ENCODE measurements at regions not wholly inside any gene's neighbourhood (a gene's known extent, or its start where the extent isn't known, plus 50 kb on each side); places are given as distances from the start of the nearest gene placed in this dataset.
"Not testable (repeated sequence)": the region's sequence is repeated elsewhere in the genome, so short reads cannot be mapped to it uniquely, and the experiment has no call there.

GRCh38 chr13:21261487-21262216 lies 85.2 kb downstream of the MRPL57 start:
- DNase-seq (ENCODE audit: low spot score); H2AK5ac ChIP-seq (ENCODE audit: low read depth, low read length); H2BK5ac ChIP-seq (ENCODE audit: low read length); H3K4me1 ChIP-seq (ENCODE audit: control insufficient read depth in 2 of 2, insufficient read depth in 1 of 2, low read depth in 1 of 2, low read length in 2 of 2); H2BK12ac ChIP-seq (ENCODE audit: low read length); H3K36me3 ChIP-seq (replicated peaks in 1 of 2; ENCODE audit: control insufficient read depth in 2 of 2, insufficient read depth in 2 of 2, low read length in 2 of 2); H2AFZ ChIP-seq (ENCODE audit: low read length); H3K4ac ChIP-seq (ENCODE audit: low read length); H3K4me3 ChIP-seq (ENCODE audit: low read length in 2 of 2); H3K9me3 ChIP-seq (replicated peaks in 1 of 2; ENCODE audit: control insufficient read depth in 2 of 2, insufficient read depth in 1 of 2, low read depth in 1 of 2, low read length in 2 of 2); H3K18ac ChIP-seq (ENCODE audit: low read length); H3K27ac ChIP-seq (replicated peaks; ENCODE audit: low read length); H4K8ac ChIP-seq (ENCODE audit: low read depth, low read length); H3K23ac ChIP-seq (ENCODE audit: low read depth, low read length, poor library complexity); H3K79me1 ChIP-seq (ENCODE audit: low read depth, low read length); H2BK120ac ChIP-seq (ENCODE audit: low read depth, low read length); H3K4me2 ChIP-seq (ENCODE audit: insufficient read depth, low read length, poor library complexity, severe bottlenecking); H3K14ac ChIP-seq (ENCODE audit: low read length); H2BK15ac ChIP-seq (ENCODE audit: low read length); H3K27me3 ChIP-seq (ENCODE audit: control insufficient read depth in 3 of 3, insufficient read depth in 3 of 3, low read depth in 1 of 3, low read length in 3 of 3); H4K91ac ChIP-seq (ENCODE audit: low read depth, low read length, poor library complexity); H3K9ac ChIP-seq (ENCODE audit: low read depth, low read length, poor library complexity): not testable (repeated sequence)
- no CpG with 5 or more reads among the region's 9 CpGs for WGBS, 2 donors (ENCODE audit: extremely low coverage in 2 of 2, insufficient read length in 2 of 2, insufficient replicate concordance in 1 of 2)

GRCh38 chr13:21263909-21264308 lies 87.5 kb downstream of the MRPL57 start:
- WGBS, 2 donors (ENCODE audit: extremely low coverage in 2 of 2, insufficient read length in 2 of 2, insufficient replicate concordance in 1 of 2): no CpG with 5 or more reads among the region's 4 CpGs
- H2BK15ac ChIP-seq (ENCODE audit: low read length); H3K4me3 ChIP-seq (ENCODE audit: low read length in 2 of 2); H4K91ac ChIP-seq (ENCODE audit: low read depth, low read length, poor library complexity); DNase-seq (ENCODE audit: low spot score); H3K9me3 ChIP-seq (replicated peaks in 1 of 2; ENCODE audit: control insufficient read depth in 2 of 2, insufficient read depth in 1 of 2, low read depth in 1 of 2, low read length in 2 of 2); H2AFZ ChIP-seq (ENCODE audit: low read length); H3K79me1 ChIP-seq (ENCODE audit: low read depth, low read length); H2BK12ac ChIP-seq (ENCODE audit: low read length); H3K4me2 ChIP-seq (ENCODE audit: insufficient read depth, low read length, poor library complexity, severe bottlenecking); H3K18ac ChIP-seq (ENCODE audit: low read length); H3K4me1 ChIP-seq (ENCODE audit: control insufficient read depth in 2 of 2, insufficient read depth in 1 of 2, low read depth in 1 of 2, low read length in 2 of 2); H3K14ac ChIP-seq (ENCODE audit: low read length); H3K36me3 ChIP-seq (replicated peaks in 1 of 2; ENCODE audit: control insufficient read depth in 2 of 2, insufficient read depth in 2 of 2, low read length in 2 of 2); H3K4ac ChIP-seq (ENCODE audit: low read length); H3K9ac ChIP-seq (ENCODE audit: low read depth, low read length, poor library complexity); H3K27ac ChIP-seq (replicated peaks; ENCODE audit: low read length); H2BK5ac ChIP-seq (ENCODE audit: low read length); H4K8ac ChIP-seq (ENCODE audit: low read depth, low read length); H2AK5ac ChIP-seq (ENCODE audit: low read depth, low read length); H3K23ac ChIP-seq (ENCODE audit: low read depth, low read length, poor library complexity); H2BK120ac ChIP-seq (ENCODE audit: low read depth, low read length); H3K27me3 ChIP-seq (ENCODE audit: control insufficient read depth in 3 of 3, insufficient read depth in 3 of 3, low read depth in 1 of 3, low read length in 3 of 3): not testable (repeated sequence)

GRCh38 chr13:21268485-21268884 lies 92.0 kb downstream of the MRPL57 start:
- not testable (repeated sequence) for DNase-seq (ENCODE audit: low spot score); H3K14ac ChIP-seq (ENCODE audit: low read length)
- WGBS, 2 donors (ENCODE audit: extremely low coverage in 2 of 2, insufficient read length in 2 of 2, insufficient replicate concordance in 1 of 2): 100% methylated on average over 1 of the region's 1 CpG; no CpG with 5 or more reads in 1 of the 2 donors

GRCh38 chr13:21272439-21272838 lies 96.0 kb downstream of the MRPL57 start:
- H3K27me3 ChIP-seq (ENCODE audit: control insufficient read depth in 3 of 3, insufficient read depth in 3 of 3, low read depth in 1 of 3, low read length in 3 of 3); H3K18ac ChIP-seq (ENCODE audit: low read length); H4K91ac ChIP-seq (ENCODE audit: low read depth, low read length, poor library complexity); H3K23ac ChIP-seq (ENCODE audit: low read depth, low read length, poor library complexity); H2BK15ac ChIP-seq (ENCODE audit: low read length); H2AFZ ChIP-seq (ENCODE audit: low read length); H2BK5ac ChIP-seq (ENCODE audit: low read length); H3K14ac ChIP-seq (ENCODE audit: low read length); H4K8ac ChIP-seq (ENCODE audit: low read depth, low read length); H3K4ac ChIP-seq (ENCODE audit: low read length); H3K79me1 ChIP-seq (ENCODE audit: low read depth, low read length); H3K4me1 ChIP-seq (ENCODE audit: control insufficient read depth in 2 of 2, insufficient read depth in 1 of 2, low read depth in 1 of 2, low read length in 2 of 2); H3K4me2 ChIP-seq (ENCODE audit: insufficient read depth, low read length, poor library complexity, severe bottlenecking); H2BK12ac ChIP-seq (ENCODE audit: low read length); H3K4me3 ChIP-seq (ENCODE audit: low read length in 2 of 2); H2BK120ac ChIP-seq (ENCODE audit: low read depth, low read length); H3K9me3 ChIP-seq (replicated peaks in 1 of 2; ENCODE audit: control insufficient read depth in 2 of 2, insufficient read depth in 1 of 2, low read depth in 1 of 2, low read length in 2 of 2); H3K36me3 ChIP-seq (replicated peaks in 1 of 2; ENCODE audit: control insufficient read depth in 2 of 2, insufficient read depth in 2 of 2, low read length in 2 of 2); DNase-seq (ENCODE audit: low spot score); H2AK5ac ChIP-seq (ENCODE audit: low read depth, low read length); H3K27ac ChIP-seq (replicated peaks; ENCODE audit: low read length); H3K9ac ChIP-seq (ENCODE audit: low read depth, low read length, poor library complexity): not testable (repeated sequence)
- WGBS, 2 donors (ENCODE audit: extremely low coverage in 2 of 2, insufficient read length in 2 of 2, insufficient replicate concordance in 1 of 2): no CpG with 5 or more reads among the region's 6 CpGs

More at GRCh38 chr13:21268485-21268884, 92.0 kb downstream of the MRPL57 start:
- H3K9me3 ChIP-seq (replicated peaks in 1 of 2; ENCODE audit: control insufficient read depth in 2 of 2, insufficient read depth in 1 of 2, low read depth in 1 of 2, low read length in 2 of 2); H2AFZ ChIP-seq (ENCODE audit: low read length); H3K4me2 ChIP-seq (ENCODE audit: insufficient read depth, low read length, poor library complexity, severe bottlenecking); H3K27me3 ChIP-seq (ENCODE audit: control insufficient read depth in 3 of 3, insufficient read depth in 3 of 3, low read depth in 1 of 3, low read length in 3 of 3); H4K91ac ChIP-seq (ENCODE audit: low read depth, low read length, poor library complexity); H3K4ac ChIP-seq (ENCODE audit: low read length); H3K18ac ChIP-seq (ENCODE audit: low read length); H3K79me1 ChIP-seq (ENCODE audit: low read depth, low read length); H3K23ac ChIP-seq (ENCODE audit: low read depth, low read length, poor library complexity); H3K4me3 ChIP-seq (ENCODE audit: low read length in 2 of 2); H3K9ac ChIP-seq (ENCODE audit: low read depth, low read length, poor library complexity); H2BK5ac ChIP-seq (ENCODE audit: low read length); H2BK15ac ChIP-seq (ENCODE audit: low read length); H3K4me1 ChIP-seq (ENCODE audit: control insufficient read depth in 2 of 2, insufficient read depth in 1 of 2, low read depth in 1 of 2, low read length in 2 of 2); H2BK120ac ChIP-seq (ENCODE audit: low read depth, low read length); H3K36me3 ChIP-seq (replicated peaks in 1 of 2; ENCODE audit: control insufficient read depth in 2 of 2, insufficient read depth in 2 of 2, low read length in 2 of 2); H4K8ac ChIP-seq (ENCODE audit: low read depth, low read length); H2BK12ac ChIP-seq (ENCODE audit: low read length); H3K27ac ChIP-seq (replicated peaks; ENCODE audit: low read length); H2AK5ac ChIP-seq (ENCODE audit: low read depth, low read length): not testable (repeated sequence)
